H1 (cell line): ENCODE measurements at regions not wholly inside any gene's neighbourhood (a gene's known extent, or its start where the extent isn't known, plus 50 kb on each side); places are given as distances from the start of the nearest gene placed in this dataset.

Source experiments
- CTCF ChIA-PET: fragments of 300-600 bp; sonication (Branson Sonifier 250); formaldehyde crosslinking; loops from one replicate; lab custom pipeline; 2021; ENCODE audit not compliant: partially characterized antibody; lab: Charles Lee
- POLR2A ChIA-PET: fragments of 300-600 bp; sonication (Branson Sonifier 250); formaldehyde crosslinking; loops from one replicate; lab custom pipeline; 2021; ENCODE audit warnings: inconsistent platforms; ENCODE audit not compliant: partially characterized antibody; lab: Charles Lee
- DNase-seq, 2 experiments: peaks; one replicate each; pipeline versions ENCODE4 v3.0.0 to v3.0.0-alpha.2; 2010 to 2022; ENCODE audit warnings: low spot score in 2 of 2, low read depth in 1 of 2, mixed read lengths in 1 of 2
- FAIRE-seq: peaks from 2 replicates; lab custom pipeline; 2011; peaks lifted over from hg19 to GRCh38; lab: Jason Lieb, UNC
- H2AFZ ChIP-seq: 2 replicates; pipeline ENCODE4 v1.8.1; 2012; ENCODE audit warnings: low read length, inconsistent platforms
- H2AK5ac ChIP-seq: 2 replicates; pipeline ENCODE4 v1.6.1; 2013; ENCODE audit warnings: low read depth, low read length
- H2BK120ac ChIP-seq: replicated peaks from 2 replicates; pipeline ENCODE3; 2013; ENCODE audit warnings: low read depth, low read length, inconsistent platforms
- H2BK12ac ChIP-seq: 2 replicates; pipeline ENCODE4 v1.6.1; 2013; ENCODE audit warnings: low read depth, low read length
- H2BK15ac ChIP-seq: 2 replicates; pipeline ENCODE4 v1.6.1; 2013; ENCODE audit warnings: low read length
- H2BK20ac ChIP-seq: 2 replicates; pipeline ENCODE4 v1.6.1; 2013; ENCODE audit warnings: low read length
- H2BK5ac ChIP-seq: 2 replicates; pipeline ENCODE4 v1.6.1; 2013; ENCODE audit warnings: low read depth, low read length
- H3K14ac ChIP-seq: 2 replicates; pipeline ENCODE4 v1.6.1; 2013; ENCODE audit warnings: inconsistent platforms; ENCODE audit not compliant: insufficient read length
- H3K18ac ChIP-seq: 2 replicates; pipeline ENCODE4 v1.6.1; 2013; ENCODE audit warnings: low read length; ENCODE audit errors: extremely low read depth
- H3K23ac ChIP-seq: 2 replicates; pipeline ENCODE4 v1.6.1; 2013; ENCODE audit warnings: inconsistent platforms; ENCODE audit not compliant: insufficient read length
- H3K23me2 ChIP-seq: 2 replicates; pipeline ENCODE4 v1.6.1; 2013; ENCODE audit warnings: low read depth, low read length
- H3K27ac ChIP-seq: 2 replicates; pipeline ENCODE4 v1.6.1; 2011; ENCODE audit warnings: low read depth, low read length, inconsistent platforms
- H3K27me3 ChIP-seq, 4 experiments: replicated peaks in 1 of 4; 1 replicate in 1 of 4; 2 replicates in 3 of 4; pipeline versions ENCODE4 v1.6.1 to v1.8.1; 2011 to 2013; ENCODE audit warnings: low read length in 3 of 4, mild to moderate bottlenecking in 3 of 4, inconsistent platforms in 2 of 4, mixed read lengths in 2 of 4, moderate library complexity in 1 of 4; ENCODE audit not compliant: control insufficient read depth in 3 of 4, insufficient read depth in 3 of 4; ENCODE audit errors: extremely low read depth in 1 of 4
- H3K36me3 ChIP-seq, 4 experiments: 2 replicates each; pipeline versions ENCODE4 v1.6.1 to v1.8.1; 2011 to 2013; ENCODE audit warnings: mild to moderate bottlenecking in 4 of 4, low read length in 3 of 4, moderate library complexity in 2 of 4, control low read depth in 1 of 4, inconsistent platforms in 1 of 4; ENCODE audit not compliant: insufficient read depth in 4 of 4, control insufficient read depth in 2 of 4
- H3K4ac ChIP-seq: replicated peaks from 2 replicates; pipeline ENCODE3; 2013; ENCODE audit warnings: low read length, low read depth, mixed read lengths, inconsistent platforms; ENCODE audit not compliant: insufficient read length
- H3K4me1 ChIP-seq, 4 experiments: replicated peaks in 1 of 4; 1 replicate in 1 of 4; 2 replicates in 3 of 4; pipeline versions ENCODE4 v1.6.1 to v1.8.1; 2011 to 2013; ENCODE audit warnings: low read length in 3 of 4, inconsistent platforms in 2 of 4, mixed read lengths in 1 of 4; ENCODE audit not compliant: insufficient read depth in 4 of 4, control insufficient read depth in 3 of 4
- H3K4me2 ChIP-seq, 2 experiments: 2 replicates each; pipeline versions ENCODE4 v1.6.1 to v1.8.1; 2011 to 2013; ENCODE audit warnings: low read depth in 2 of 2, low read length in 2 of 2, control low read depth in 1 of 2, inconsistent platforms in 1 of 2, mild to moderate bottlenecking in 1 of 2; ENCODE audit not compliant: insufficient read depth in 1 of 2
- H3K4me3 ChIP-seq, 4 experiments: fragments of 200-600, 300-600 bp in 1 of 4; sonication (generic), shearing (Covaris generic), sonication (Bioruptor Twin) in 1 of 4; 2 replicates each; pipeline versions ENCODE4 v1.5.1 to v1.8.1; 2011 to 2016; ENCODE audit warnings: low read length in 4 of 4, low read depth in 3 of 4, control low read depth in 2 of 4, inconsistent platforms in 2 of 4, mild to moderate bottlenecking in 2 of 4, mixed read lengths in 1 of 4, moderate library complexity in 1 of 4; ENCODE audit not compliant: insufficient read depth in 2 of 4; ENCODE audit errors: extremely low read depth in 1 of 4
- H3K56ac ChIP-seq: replicated peaks from 2 replicates; pipeline ENCODE3; 2013; ENCODE audit warnings: low read depth, mild to moderate bottlenecking, mixed read lengths, low read length, inconsistent platforms; ENCODE audit not compliant: insufficient read length
- H3K79me1 ChIP-seq: 2 replicates; pipeline ENCODE4 v1.6.1; 2013; ENCODE audit warnings: low read depth, low read length, control low read depth
- H3K79me2 ChIP-seq, 2 experiments: 2 replicates each; pipeline versions ENCODE4 v1.6.1 to v1.8.1; 2012 to 2013; ENCODE audit warnings: low read length in 2 of 2, mild to moderate bottlenecking in 2 of 2, inconsistent platforms in 1 of 2; ENCODE audit not compliant: insufficient read depth in 2 of 2, control insufficient read depth in 1 of 2
- H3K9ac ChIP-seq, 4 experiments: replicated peaks in 1 of 4; 1 replicate in 1 of 4; 2 replicates in 3 of 4; pipeline versions ENCODE4 v1.6.1 to v1.8.1; 2011 to 2013; ENCODE audit warnings: low read depth in 3 of 4, low read length in 3 of 4, control low read depth in 2 of 4, mild to moderate bottlenecking in 2 of 4, moderate library complexity in 2 of 4, inconsistent platforms in 1 of 4; ENCODE audit errors: extremely low read depth in 1 of 4
- H3K9me3 ChIP-seq, 2 experiments: 2 replicates each; pipeline versions ENCODE4 v1.6.1 to v1.8.1; 2012 to 2013; ENCODE audit warnings: mild to moderate bottlenecking in 2 of 2, moderate library complexity in 2 of 2, control low read depth in 1 of 2, inconsistent platforms in 1 of 2, low read depth in 1 of 2, low read length in 1 of 2, mixed read lengths in 1 of 2; ENCODE audit not compliant: insufficient read depth in 2 of 2
- H4K20me1 ChIP-seq, 2 experiments: replicated peaks in 1 of 2; 2 replicates each; pipeline versions ENCODE3 to v1.8.1; 2011 to 2013; ENCODE audit warnings: inconsistent platforms in 2 of 2, low read length in 2 of 2, mild to moderate bottlenecking in 1 of 2; ENCODE audit not compliant: insufficient read depth in 2 of 2, control insufficient read depth in 1 of 2
- H4K5ac ChIP-seq: 2 replicates; pipeline ENCODE4 v1.6.1; 2013; ENCODE audit warnings: low read length, low read depth, mixed read lengths, inconsistent platforms; ENCODE audit not compliant: insufficient read length
- H4K8ac ChIP-seq: 2 replicates; pipeline ENCODE4 v1.8.0; 2013; ENCODE audit warnings: mild to moderate bottlenecking, moderate library complexity, low read length, inconsistent platforms; ENCODE audit not compliant: insufficient read depth; ENCODE audit errors: extremely low read depth
- H4K91ac ChIP-seq: replicated peaks from 2 replicates; pipeline ENCODE3; 2013; ENCODE audit warnings: low read length, mixed read lengths, inconsistent platforms; ENCODE audit not compliant: insufficient read length
- BCL11A ChIP-seq, 2 experiments: IDR thresholded peaks; one replicate each; pipeline ENCODE4 v1.6.1; 2011; ENCODE audit warnings: low read depth in 2 of 2, low read length in 2 of 2, mild to moderate bottlenecking in 2 of 2
- EGR1 ChIP-seq: IDR thresholded peaks from 2 replicates; pipeline ENCODE4 v1.6.1; 2011; ENCODE audit warnings: low read depth, low read length, borderline replicate concordance
- KDM1A ChIP-seq: fragments of 200-600, 300-600 bp; sonication (generic); IDR thresholded peaks from 2 replicates; pipeline ENCODE4 v1.7.1; 2016; ENCODE audit warnings: mild to moderate bottlenecking, low read length, borderline replicate concordance
- NRF1 ChIP-seq: IDR thresholded peaks from 2 replicates; pipeline ENCODE4 v1.6.1; 2011; ENCODE audit warnings: mild to moderate bottlenecking, low read depth, low read length, improper control_type of control experiment
- POU5F1 ChIP-seq: IDR thresholded peaks from 2 replicates; pipeline ENCODE4 v1.6.1; 2011; ENCODE audit warnings: low read depth, mild to moderate bottlenecking, low read length, moderate library complexity
- RBBP5 ChIP-seq: IDR thresholded peaks from 2 replicates; pipeline ENCODE4 v1.7.1; 2012; ENCODE audit warnings: low read depth, mild to moderate bottlenecking, inconsistent platforms, low read length, moderate library complexity, borderline replicate concordance
- SIN3A ChIP-seq, 2 experiments: IDR thresholded peaks in 1 of 2; conservative IDR thresholded peaks in 1 of 2; 2 replicates each; pipeline ENCODE4 v1.6.1; 2011 to 2012; ENCODE audit warnings: low read length in 2 of 2, improper control_type of control experiment in 1 of 2, low read depth in 1 of 2, mild to moderate bottlenecking in 1 of 2
- SIRT6 ChIP-seq: IDR thresholded peaks from one replicate; pipeline ENCODE4 v1.7.1; 2012; ENCODE audit warnings: low read length, inconsistent platforms
- SP1 ChIP-seq: IDR thresholded peaks from 2 replicates; pipeline ENCODE4 v1.6.1; 2011; ENCODE audit warnings: low read depth, low read length
- TAF7 ChIP-seq: optimal IDR thresholded peaks from 2 replicates; pipeline ENCODE3; 2011; ENCODE audit warnings: low read depth, mild to moderate bottlenecking, inconsistent platforms, low read length, moderate library complexity, borderline replicate concordance
- ZNF274 ChIP-seq: IDR thresholded peaks from 2 replicates; pipeline ENCODE4 v1.7.0; 2012; ENCODE audit warnings: low read length, borderline replicate concordance; ENCODE audit errors: extremely low read depth
- WGBS, 2 experiments: shearing (Covaris generic) in 1 of 2; methylation state at CpG; one replicate each; pipeline versions ENCODE4 v1.1.6 to v1.1.7; 2013 to 2015; ENCODE audit warnings: low lambda C conversion rate in 2 of 2, mixed read lengths in 2 of 2, inconsistent platforms in 1 of 2, low coverage in 1 of 2, missing lambda C conversion rate in 1 of 2; ENCODE audit not compliant: insufficient replicate concordance in 2 of 2, insufficient coverage in 1 of 2, insufficient read length in 1 of 2; ENCODE audit errors: extremely low coverage in 1 of 2, missing lambda C conversion rate in 1 of 2; 5-methylcytosine and 5-hydroxymethylcytosine counted together

DNA sequence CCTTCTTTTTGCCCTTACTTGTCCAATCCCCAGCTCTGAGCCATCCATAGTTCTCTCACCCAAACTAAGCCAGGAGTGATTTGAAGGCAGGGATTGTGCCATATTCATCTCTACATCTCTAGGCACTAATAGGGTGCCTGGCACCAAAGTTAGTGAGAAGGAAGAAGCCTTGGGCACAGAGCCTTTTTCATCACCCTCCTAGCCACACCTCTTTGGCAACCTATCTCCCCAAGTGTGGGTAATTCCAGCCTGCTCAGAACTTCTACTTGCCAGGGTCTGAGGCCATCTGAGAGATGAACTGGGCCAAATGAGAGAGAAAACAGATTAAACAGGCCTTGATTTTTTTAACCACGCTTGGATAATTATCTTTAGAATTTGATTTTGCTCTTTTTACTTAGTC, 61.3 kb downstream of the PHLDA1 start:
- H3K79me2 ChIP-seq, result no peaks in the 10 kb centered on the region
- peak overlapping the region; percentile 46; the same call in 1 of the 2 replicates for H2BK5ac ChIP-seq
- no peaks in the 10 kb centered on the region for H3K9me3 ChIP-seq
- peak overlapping the region in 1 of 2 experiments; percentile 47; a peak in 1 of 4 replicates for H3K4me2 ChIP-seq
- H4K91ac ChIP-seq, result peak overlapping the region; percentile 45
- ChIA-PET POLR2A (interaction anchor here (0.6 to 3.6 kb wide), 5 partner anchors 9 to 73 kb away, joined by 3 to 16 read pairs (median 3); partner anchors contain the start of gene PHLDA1), CTCF (no interaction called here)
- no peak overlapping the region for H4K8ac ChIP-seq
- H3K79me1 ChIP-seq, result no peaks in the 10 kb centered on the region
- H3K27ac ChIP-seq, result no peak overlapping the region
- 0 out of 2 replicates have a peak overlapping the region, but pooled peaks have one; percentile 26 for H3K18ac ChIP-seq
- DNase-seq, result no peak
- H2BK12ac ChIP-seq, result peak overlapping the region; percentile 69; the same call in 1 of the 2 replicates
- peak overlapping the region; percentile 67 for H2BK120ac ChIP-seq
- no peak overlapping the region; the same call in 1 of the 2 replicates for H2BK20ac ChIP-seq
- no peak overlapping the region for H2AFZ ChIP-seq
- H4K20me1 ChIP-seq, result no peaks in the 10 kb centered on the region
- H3K36me3 ChIP-seq, result no peaks in the 10 kb centered on the region
- H3K14ac ChIP-seq, result no peak overlapping the region
- no peaks in the 10 kb centered on the region for H3K27me3 ChIP-seq
- H3K4me1 ChIP-seq, result peaks cover 2 to 15% (median 11%) of the 10 kb centered on the region in 4 experiments; a peak in 6 of 7 replicates
- H3K4me3 ChIP-seq, result no peak overlapping the region
- WGBS, 2 experiments, result 94% methylated on average over 1 of the region's 1 CpG; no CpG with 5 or more reads in 1 of the 2 experiments
- H3K9ac ChIP-seq, result no peak overlapping the region
- no peak overlapping the region for H3K4ac ChIP-seq
- FAIRE-seq, result no peak
- H2BK15ac ChIP-seq, result no peak overlapping the region
- H3K23ac ChIP-seq, result no peak overlapping the region
- H2AK5ac ChIP-seq, result no peak overlapping the region
- TF ChIP-seq RBBP5 (no peak), SP1 (no peak), TAF7 (no peak), ZNF274 (no peak), NRF1 (no peak), BCL11A (IDR thresholded peaks at IDR 0.05; ENCODE audit: low read depth in 2 of 2, low read length in 2 of 2) (no peak), SIN3A (conservative IDR thresholded peaks at IDR 0.05 in 1 of 2, IDR thresholded peaks at IDR 0.05 in 1 of 2; ENCODE audit: low read depth in 1 of 2, low read length in 2 of 2) (no peak), EGR1 (no peak), KDM1A (no peak), POU5F1 (no peak), SIRT6 (no peak)
- H4K5ac ChIP-seq, result no peak overlapping the region
- no peak overlapping the region for H3K56ac ChIP-seq
- peaks cover 2% of the 10 kb centered on the region; the same call in 1 of the 2 replicates for H3K23me2 ChIP-seq
